IMR-90 (cell line): ENCODE measurements at regions not wholly inside any gene's neighbourhood (a gene's known extent, or its start where the extent isn't known, plus 50 kb on each side); places are given as distances from the start of the nearest gene placed in this dataset.

Source experiments
- ATAC-seq: fragments of 200-7000 bp; cut with Tn5 transposase; 2 replicates; pipeline ENCODE4 v1.9.1; 2020; ENCODE audit warnings: low read depth, mild to moderate bottlenecking, moderate library complexity
- BruUV-seq: library from RNA; stranded (reverse); fragments of 400-500 nt; replicated peaks from 2 replicates; lab custom pipeline; 2021; lab: Mats Ljungman, UMichigan
- CTCF ChIA-PET: fragments of 300-600 bp; formaldehyde crosslinking; extraction: SDS; loops from one replicate; lab custom pipeline; 2021; ENCODE audit warnings: antibody characterized with exemption; lab: Yijun Ruan, JAX
- POLR2A ChIA-PET: fragments of 300-600 bp; sonication (Branson Sonifier 250); formaldehyde crosslinking; loops from one replicate; lab custom pipeline; 2022; ENCODE audit warnings: antibody characterized with exemption; ENCODE audit not compliant: unreplicated experiment; lab: Charles Lee
- DNase-seq: peaks from one replicate; pipeline ENCODE4 v3.0.0; 2013
- H2AFZ ChIP-seq: replicated peaks from 2 replicates; pipeline ENCODE3; 2013; ENCODE audit warnings: low read length, mild to moderate bottlenecking; ENCODE audit not compliant: poor library complexity
- H2AK5ac ChIP-seq: 2 replicates; pipeline ENCODE4 v1.6.1; 2013; ENCODE audit warnings: low read depth, low read length, inconsistent platforms
- H2AK9ac ChIP-seq: replicated peaks from 2 replicates; pipeline ENCODE3; 2013; ENCODE audit warnings: mild to moderate bottlenecking, low read depth, low read length, moderate library complexity; ENCODE audit not compliant: poor library complexity
- H2BK120ac ChIP-seq: 2 replicates; pipeline ENCODE4 v1.6.1; 2013; ENCODE audit warnings: low read depth, low read length, inconsistent platforms
- H2BK15ac ChIP-seq: 3 replicates; pipeline ENCODE4 v1.6.1; 2013; ENCODE audit warnings: low read depth, low read length, inconsistent platforms
- H2BK20ac ChIP-seq: 2 replicates; pipeline ENCODE4 v1.6.1; 2013; ENCODE audit warnings: low read depth, mild to moderate bottlenecking, inconsistent platforms, low read length, moderate library complexity
- H2BK5ac ChIP-seq: 2 replicates; pipeline ENCODE4 v1.6.1; 2013; ENCODE audit warnings: mild to moderate bottlenecking, low read depth, low read length, inconsistent platforms; ENCODE audit not compliant: poor library complexity, severe bottlenecking
- H3K14ac ChIP-seq: replicated peaks from 2 replicates; pipeline ENCODE4 v1.6.1; 2013; ENCODE audit warnings: low read depth, low read length, inconsistent platforms
- H3K18ac ChIP-seq: 2 replicates; pipeline ENCODE4 v1.6.1; 2013; ENCODE audit warnings: low read depth, low read length, control low read depth
- H3K23ac ChIP-seq: 2 replicates; pipeline ENCODE4 v1.6.1; 2013; ENCODE audit warnings: low read depth, low read length, inconsistent platforms
- H3K27ac ChIP-seq: 2 replicates; pipeline ENCODE4 v1.5.1; 2013; ENCODE audit warnings: mild to moderate bottlenecking, control low read depth, low read length; ENCODE audit not compliant: insufficient read depth
- H3K27me3 ChIP-seq: 2 replicates; pipeline ENCODE4 v1.6.1; 2013; ENCODE audit warnings: low read length; ENCODE audit not compliant: control insufficient read depth, insufficient read depth
- H3K36me3 ChIP-seq: 2 replicates; pipeline ENCODE4 v1.6.1; 2013; ENCODE audit warnings: low read length, mixed read lengths; ENCODE audit not compliant: control insufficient read depth, insufficient read depth
- H3K4ac ChIP-seq: 2 replicates; pipeline ENCODE4 v1.6.1; 2013; ENCODE audit warnings: low read depth, low read length, inconsistent platforms
- H3K4me1 ChIP-seq: 2 replicates; pipeline ENCODE4 v1.6.1; 2013; ENCODE audit warnings: low read length, mixed read lengths; ENCODE audit not compliant: control insufficient read depth, insufficient read depth
- H3K4me2 ChIP-seq: 2 replicates; pipeline ENCODE4 v1.6.1; 2013; ENCODE audit warnings: low read depth, mild to moderate bottlenecking, control low read depth, low read length, moderate library complexity
- H3K4me3 ChIP-seq: 2 replicates; pipeline ENCODE4 v1.5.1; 2013; ENCODE audit warnings: low read depth, mild to moderate bottlenecking, control low read depth, low read length, moderate library complexity; ENCODE audit not compliant: insufficient read depth
- H3K56ac ChIP-seq: 2 replicates; pipeline ENCODE4 v1.6.1; 2013; ENCODE audit warnings: low read length, inconsistent platforms; ENCODE audit not compliant: insufficient read depth; ENCODE audit errors: extremely low read depth
- H3K79me1 ChIP-seq, 2 experiments: 2 replicates each; pipeline ENCODE4 v1.6.1; 2013; ENCODE audit warnings: low read length in 2 of 2, inconsistent platforms in 1 of 2, low read depth in 1 of 2
- H3K9ac ChIP-seq: 2 replicates; pipeline ENCODE4 v1.6.1; 2013; ENCODE audit warnings: low read depth, low read length, control low read depth
- H3K9me1 ChIP-seq: 2 replicates; pipeline ENCODE4 v1.6.1; 2013; ENCODE audit warnings: low read length, inconsistent platforms; ENCODE audit not compliant: insufficient read depth
- H3K9me3 ChIP-seq: 2 replicates; pipeline ENCODE4 v1.6.1; 2013; ENCODE audit warnings: low read length; ENCODE audit not compliant: control insufficient read depth, insufficient read depth
- H4K20me1 ChIP-seq: 2 replicates; pipeline ENCODE4 v1.6.1; 2013; ENCODE audit warnings: low read length, inconsistent platforms; ENCODE audit not compliant: insufficient read depth
- H4K5ac ChIP-seq: 2 replicates; pipeline ENCODE4 v1.6.1; 2013; ENCODE audit warnings: mild to moderate bottlenecking, low read depth, low read length, control low read depth
- H4K8ac ChIP-seq, 2 experiments: 2 replicates each; pipeline ENCODE4 v1.6.1; 2013; ENCODE audit warnings: low read depth in 2 of 2, low read length in 2 of 2, control low read depth in 1 of 2, inconsistent platforms in 1 of 2
- H4K91ac ChIP-seq: 2 replicates; pipeline ENCODE4 v1.6.1; 2013; ENCODE audit warnings: low read depth, low read length, inconsistent platforms; ENCODE audit not compliant: insufficient read depth
- CEBPB ChIP-seq: IDR thresholded peaks from 2 replicates; pipeline ENCODE4 v1.6.1; 2012; ENCODE audit warnings: low read depth, low read length, improper control_type of control experiment
- CHD1 ChIP-seq: IDR thresholded peaks from 2 replicates; pipeline ENCODE4 v1.6.1; 2012; ENCODE audit warnings: low read depth, low read length, improper control_type of control experiment
- MAFK ChIP-seq: IDR thresholded peaks from 2 replicates; pipeline ENCODE4 v1.6.1; 2012; ENCODE audit warnings: low read depth, low read length, improper control_type of control experiment
- MXI1 ChIP-seq: IDR thresholded peaks from 2 replicates; pipeline ENCODE4 v1.6.1; 2012; ENCODE audit warnings: low read depth, mild to moderate bottlenecking, low read length, moderate library complexity, borderline replicate concordance
- POLR2A ChIP-seq: IDR thresholded peaks from 2 replicates; pipeline ENCODE4 v1.6.1; 2012; ENCODE audit warnings: mild to moderate bottlenecking, low read depth, low read length
- RCOR1 ChIP-seq: IDR thresholded peaks from 2 replicates; pipeline ENCODE4 v1.6.1; 2012; ENCODE audit warnings: mild to moderate bottlenecking, low read length, improper control_type of control experiment; ENCODE audit not compliant: insufficient replicate concordance
- WGBS, 2 experiments: methylation state at CpG; one replicate each; pipeline versions ENCODE4 v1.1.5 to v1.1.7; 2013; ENCODE audit warnings: missing lambda C conversion rate in 2 of 2; ENCODE audit not compliant: insufficient read length in 1 of 2; ENCODE audit errors: extremely low coverage in 2 of 2; 5-methylcytosine and 5-hydroxymethylcytosine counted together
- dilution Hi-C: fragments of 300-500 bp; cut with HindIII; formaldehyde crosslinking; loops from one replicate; pipeline ENCODE4 v1.14.3; 2018; ENCODE audit warnings: low sequenced_read_pairs; ENCODE audit not compliant: unreplicated experiment
- in situ Hi-C: fragments of 300-500 bp; cut with MboI; formaldehyde crosslinking; loops from 3 replicates; pipeline ENCODE4 v1.14.3; 2019; ENCODE audit warnings: low sequenced_read_pairs, inconsistent platforms, mixed read lengths
- intact Hi-C: fragments of 100-400 bp; cut with micrococcal nuclease; formaldehyde crosslinking; loops from 2 replicates; pipeline ENCODE4 v1.10.0; 2022
- TF ChIP-seq, protein P1 (sequence below): fragments of 150-350 bp; IDR thresholded peaks from 2 replicates; pipeline ENCODE4 v1.6.1; 2016; ENCODE audit warnings: low read depth, mild to moderate bottlenecking, low read length, moderate library complexity, borderline replicate concordance
- TF ChIP-seq, protein P2 (sequence below): conservative IDR thresholded peaks from 2 replicates; pipeline ENCODE4 v1.5.1; 2012; ENCODE audit warnings: mild to moderate bottlenecking, low read depth, low read length, improper control_type of control experiment

DNA sequence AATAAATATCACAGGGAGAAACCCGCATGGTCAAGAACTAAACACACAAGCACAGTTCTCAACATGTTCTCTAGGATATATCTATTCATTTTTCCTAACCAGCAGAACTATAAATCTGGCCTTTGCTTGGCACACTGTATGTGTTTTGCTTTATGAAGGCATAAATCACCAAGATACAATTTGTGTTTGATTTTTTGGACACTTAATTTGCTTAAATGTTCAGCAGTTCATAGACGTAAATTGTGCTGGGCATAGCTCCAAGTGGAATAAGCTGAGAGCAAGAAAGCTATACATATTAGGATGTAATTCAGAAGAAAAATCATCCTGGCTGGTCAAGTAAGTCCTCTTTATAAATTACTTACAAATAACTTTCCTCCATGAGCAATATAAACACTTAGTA, 341.5 kb upstream of the ATP5MC3 start:
- no peak for TF ChIP-seq POLR2A
- TF ChIP-seq, protein P1, sequence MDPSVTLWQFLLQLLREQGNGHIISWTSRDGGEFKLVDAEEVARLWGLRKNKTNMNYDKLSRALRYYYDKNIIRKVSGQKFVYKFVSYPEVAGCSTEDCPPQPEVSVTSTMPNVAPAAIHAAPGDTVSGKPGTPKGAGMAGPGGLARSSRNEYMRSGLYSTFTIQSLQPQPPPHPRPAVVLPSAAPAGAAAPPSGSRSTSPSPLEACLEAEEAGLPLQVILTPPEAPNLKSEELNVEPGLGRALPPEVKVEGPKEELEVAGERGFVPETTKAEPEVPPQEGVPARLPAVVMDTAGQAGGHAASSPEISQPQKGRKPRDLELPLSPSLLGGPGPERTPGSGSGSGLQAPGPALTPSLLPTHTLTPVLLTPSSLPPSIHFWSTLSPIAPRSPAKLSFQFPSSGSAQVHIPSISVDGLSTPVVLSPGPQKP = no peak
- TF ChIP-seq MAFK = no peak
- no peak for TF ChIP-seq RCOR1
- no peak for TF ChIP-seq CHD1
- TF ChIP-seq, protein P2, sequence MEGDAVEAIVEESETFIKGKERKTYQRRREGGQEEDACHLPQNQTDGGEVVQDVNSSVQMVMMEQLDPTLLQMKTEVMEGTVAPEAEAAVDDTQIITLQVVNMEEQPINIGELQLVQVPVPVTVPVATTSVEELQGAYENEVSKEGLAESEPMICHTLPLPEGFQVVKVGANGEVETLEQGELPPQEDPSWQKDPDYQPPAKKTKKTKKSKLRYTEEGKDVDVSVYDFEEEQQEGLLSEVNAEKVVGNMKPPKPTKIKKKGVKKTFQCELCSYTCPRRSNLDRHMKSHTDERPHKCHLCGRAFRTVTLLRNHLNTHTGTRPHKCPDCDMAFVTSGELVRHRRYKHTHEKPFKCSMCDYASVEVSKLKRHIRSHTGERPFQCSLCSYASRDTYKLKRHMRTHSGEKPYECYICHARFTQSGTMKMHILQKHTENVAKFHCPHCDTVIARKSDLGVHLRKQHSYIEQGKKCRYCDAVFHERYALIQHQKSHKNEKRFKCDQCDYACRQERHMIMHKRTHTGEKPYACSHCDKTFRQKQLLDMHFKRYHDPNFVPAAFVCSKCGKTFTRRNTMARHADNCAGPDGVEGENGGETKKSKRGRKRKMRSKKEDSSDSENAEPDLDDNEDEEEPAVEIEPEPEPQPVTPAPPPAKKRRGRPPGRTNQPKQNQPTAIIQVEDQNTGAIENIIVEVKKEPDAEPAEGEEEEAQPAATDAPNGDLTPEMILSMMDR = no peak
- no peak for TF ChIP-seq CEBPB
- no peak for TF ChIP-seq MXI1
- BruUV-seq = no TSS peak
- H2BK120ac ChIP-seq = no peak overlapping the region
- no peak overlapping the region for H3K4ac ChIP-seq
- H3K23ac ChIP-seq = no peak overlapping the region
- H3K56ac ChIP-seq = no peak overlapping the region
- no peak overlapping the region for H2BK5ac ChIP-seq
- ChIA-PET POLR2A (no interaction called here), CTCF (no interaction called here)
- no peak overlapping the region for H2AK5ac ChIP-seq
- no peak overlapping the region for H2AK9ac ChIP-seq
- no peak overlapping the region for H3K14ac ChIP-seq
- no peak overlapping the region for H3K9ac ChIP-seq
- H3K4me1 ChIP-seq = no peaks in the 10 kb centered on the region
- no peak overlapping the region for H4K8ac ChIP-seq
- no peak overlapping the region for H4K5ac ChIP-seq
- H4K91ac ChIP-seq = no peak overlapping the region
- in situ Hi-C loops = no loop called here
- no peak overlapping the region for H2AFZ ChIP-seq
- H3K36me3 ChIP-seq = no peaks in the 10 kb centered on the region
- no peak for DNase-seq
- no peak overlapping the region for H3K18ac ChIP-seq
- no peak overlapping the region for H2BK20ac ChIP-seq
- no peaks in the 10 kb centered on the region for H3K79me1 ChIP-seq
- no peak for ATAC-seq
- H2BK15ac ChIP-seq = no peak overlapping the region
- no peak overlapping the region for H3K27ac ChIP-seq
- dilution Hi-C loops = no loop called here
- H4K20me1 ChIP-seq = no peaks in the 10 kb centered on the region
- no CpG with 5 or more reads among the region's 2 CpGs for WGBS, 2 experiments
- no peak overlapping the region for H3K4me2 ChIP-seq
- intact Hi-C loops = no loop called here
- no peak overlapping the region for H3K4me3 ChIP-seq
- H3K9me1 ChIP-seq = no peaks in the 10 kb centered on the region
- H3K27me3 ChIP-seq = no peaks in the 10 kb centered on the region
- H3K9me3 ChIP-seq = no peaks in the 10 kb centered on the region
